ENCODE measurements at regions not wholly inside any gene's neighbourhood (a gene's known extent, or its start where the extent isn't known, plus 50 kb on each side); places are given as distances from the start of the nearest gene placed in this dataset.

GRCh38 chr6:147879031-147879580, 370.6 kb downstream of the SAMD5 start:
- Mint-ChIP-seq H3K36me3 (ENCODE audit: low read depth) (no peaks in the 10 kb centered on the region), H3K4me1 (peaks cover 9% of the 10 kb centered on the region), H3K27me3 (ENCODE audit: low read depth) (peaks cover 3% of the 10 kb centered on the region), H3K9me3 (peaks cover 7% of the 10 kb centered on the region), H3K27ac (no peak overlapping the region), H3K4me3 (no peak overlapping the region)
- TF ChIP-seq CTCF (IDR thresholded peaks at IDR 0.05; ENCODE audit: unreplicated experiment in 3 of 3) = no peak

- Mint-ChIP-seq H3K27me3 (ENCODE audit: low read depth) (no peaks in the 10 kb centered on the region), H3K36me3 (ENCODE audit: low read depth) (no peaks in the 10 kb centered on the region), H3K27ac (no peak overlapping the region), H3K4me1 (peaks cover 5% of the 10 kb centered on the region), H3K9me3 (no peaks in the 10 kb centered on the region), H3K4me3 (no peak overlapping the region)
- TF ChIP-seq CTCF (IDR thresholded peaks at IDR 0.05; ENCODE audit: unreplicated experiment in 3 of 3) = no peak
Measured at GRCh38 chr6:147881432-147881831, 372.9 kb downstream of the SAMD5 start.

GRCh38 chr6:147888374-147888773, 379.9 kb downstream of the SAMD5 start:
- Mint-ChIP-seq H3K4me3 (no peak overlapping the region), H3K27ac (no peak overlapping the region), H3K36me3 (ENCODE audit: low read depth) (peaks cover 4% of the 10 kb centered on the region), H3K9me3 (peaks cover 17% of the 10 kb centered on the region), H3K4me1 (peaks cover 18% of the 10 kb centered on the region), H3K27me3 (ENCODE audit: low read depth) (no peaks in the 10 kb centered on the region)
- no peak for TF ChIP-seq CTCF (IDR thresholded peaks at IDR 0.05; ENCODE audit: unreplicated experiment in 3 of 3)

GRCh38 chr6:147891671-147892070, 383.2 kb downstream of the SAMD5 start:
- Mint-ChIP-seq H3K27me3 (ENCODE audit: low read depth) (no peaks in the 10 kb centered on the region), H3K9me3 (peaks cover 17% of the 10 kb centered on the region), H3K27ac (peak overlapping the region in 1 of 3 experiments; percentile 6), H3K36me3 (ENCODE audit: low read depth) (peaks cover 4% of the 10 kb centered on the region), H3K4me1 (peaks cover 18% of the 10 kb centered on the region), H3K4me3 (no peak overlapping the region)
- TF ChIP-seq CTCF (IDR thresholded peaks at IDR 0.05; ENCODE audit: unreplicated experiment in 3 of 3) = no peak

- H3K4me1 Mint-ChIP-seq = peaks cover 18% of the 10 kb centered on the region
- no peak for TF ChIP-seq CTCF (IDR thresholded peaks at IDR 0.05; ENCODE audit: unreplicated experiment in 3 of 3)
- no peak overlapping the region for H3K4me3 Mint-ChIP-seq
- H3K27me3 Mint-ChIP-seq (ENCODE audit: low read depth) = no peaks in the 10 kb centered on the region
- peaks cover 4% of the 10 kb centered on the region for H3K36me3 Mint-ChIP-seq (ENCODE audit: low read depth)
- H3K27ac Mint-ChIP-seq = peak overlapping the region in 2 of 3 experiments; percentile 6 to 27
- H3K9me3 Mint-ChIP-seq = peaks cover 13% of the 10 kb centered on the region
Measured at GRCh38 chr6:147892476-147892875, 384.0 kb downstream of the SAMD5 start.

- H3K9me3 Mint-ChIP-seq = no peaks in the 10 kb centered on the region
- TF ChIP-seq CTCF (IDR thresholded peaks at IDR 0.05; ENCODE audit: unreplicated experiment in 3 of 3) = no peak
- peaks cover 18% of the 10 kb centered on the region for H3K4me1 Mint-ChIP-seq
- no peak overlapping the region for H3K27ac Mint-ChIP-seq
- H3K36me3 Mint-ChIP-seq (ENCODE audit: low read depth) = no peaks in the 10 kb centered on the region
- no peaks in the 10 kb centered on the region for H3K27me3 Mint-ChIP-seq (ENCODE audit: low read depth)
- no peak overlapping the region for H3K4me3 Mint-ChIP-seq
Measured at GRCh38 chr6:147895272-147895671, 386.8 kb downstream of the SAMD5 start.
